Fibroblast of lung (primary cell): ENCODE measurements at regions not wholly inside any gene's neighbourhood (a gene's known extent, or its start where the extent isn't known, plus 50 kb on each side); places are given as distances from the start of the nearest gene placed in this dataset.

ENCODE experiments used
- CTCF ChIP-seq, 2 donors: IDR thresholded peaks in 1 of 2; conservative IDR thresholded peaks in 1 of 2; 1 replicate in 1 of 2; 2 replicates in 1 of 2; pipeline ENCODE4 v1.5.1; 2011 to 2012; ENCODE audit warnings: low read length in 2 of 2, control low read depth in 1 of 2, inconsistent platforms in 1 of 2, low read depth in 1 of 2, mild to moderate bottlenecking in 1 of 2
- EZH2 ChIP-seq: IDR thresholded peaks from 2 replicates; pipeline ENCODE4 v1.5.1; 2012; ENCODE audit warnings: low read length, control low read depth, mild to moderate bottlenecking; ENCODE audit errors: missing control alignments

GRCh38 chr15:66927201-66928077, 138.0 kb upstream of the SMAD3 start:
- TF ChIP-seq EZH2 (no peak), CTCF (conservative IDR thresholded peaks at IDR 0.05 in 1 of 2, IDR thresholded peaks at IDR 0.05 in 1 of 2; ENCODE audit: low read depth in 1 of 2, low read length in 2 of 2) (no peak)
